ENCODE measurements at regions not wholly inside any gene's neighbourhood (a gene's known extent, or its start where the extent isn't known, plus 50 kb on each side); places are given as distances from the start of the nearest gene placed in this dataset.
"Not testable (repeated sequence)": the region's sequence is repeated elsewhere in the genome, so short reads cannot be mapped to it uniquely, and the experiment has no call there.

GRCh38 chr2:87547106-87547505, 200.8 kb upstream of the PLGLB2 start:
- TF ChIP-seq, protein P1, sequence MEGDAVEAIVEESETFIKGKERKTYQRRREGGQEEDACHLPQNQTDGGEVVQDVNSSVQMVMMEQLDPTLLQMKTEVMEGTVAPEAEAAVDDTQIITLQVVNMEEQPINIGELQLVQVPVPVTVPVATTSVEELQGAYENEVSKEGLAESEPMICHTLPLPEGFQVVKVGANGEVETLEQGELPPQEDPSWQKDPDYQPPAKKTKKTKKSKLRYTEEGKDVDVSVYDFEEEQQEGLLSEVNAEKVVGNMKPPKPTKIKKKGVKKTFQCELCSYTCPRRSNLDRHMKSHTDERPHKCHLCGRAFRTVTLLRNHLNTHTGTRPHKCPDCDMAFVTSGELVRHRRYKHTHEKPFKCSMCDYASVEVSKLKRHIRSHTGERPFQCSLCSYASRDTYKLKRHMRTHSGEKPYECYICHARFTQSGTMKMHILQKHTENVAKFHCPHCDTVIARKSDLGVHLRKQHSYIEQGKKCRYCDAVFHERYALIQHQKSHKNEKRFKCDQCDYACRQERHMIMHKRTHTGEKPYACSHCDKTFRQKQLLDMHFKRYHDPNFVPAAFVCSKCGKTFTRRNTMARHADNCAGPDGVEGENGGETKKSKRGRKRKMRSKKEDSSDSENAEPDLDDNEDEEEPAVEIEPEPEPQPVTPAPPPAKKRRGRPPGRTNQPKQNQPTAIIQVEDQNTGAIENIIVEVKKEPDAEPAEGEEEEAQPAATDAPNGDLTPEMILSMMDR (IDR thresholded peaks at IDR 0.05; ENCODE audit: low read depth, low read length, missing input control) = not testable (repeated sequence)
- TF ChIP-seq GABPA (IDR thresholded peaks at IDR 0.05 in 1 of 2, conservative IDR thresholded peaks at IDR 0.05 in 1 of 2); RAD21 (IDR thresholded peaks at IDR 0.05); TAF1 (conservative IDR thresholded peaks at IDR 0.05); ZBTB33 (IDR thresholded peaks at IDR 0.05); FOXA1 (IDR thresholded peaks at IDR 0.05); ATF3 (IDR thresholded peaks at IDR 0.05); EGR1 (IDR thresholded peaks at IDR 0.05; ENCODE audit: low read depth in 2 of 2); YY1 (IDR thresholded peaks at IDR 0.05); SP1 (IDR thresholded peaks at IDR 0.05); JUND (IDR thresholded peaks at IDR 0.05); HNF4G (IDR thresholded peaks at IDR 0.05); REST (IDR thresholded peaks at IDR 0.05): not testable (repeated sequence)
- TF ChIP-seq, protein P2, sequence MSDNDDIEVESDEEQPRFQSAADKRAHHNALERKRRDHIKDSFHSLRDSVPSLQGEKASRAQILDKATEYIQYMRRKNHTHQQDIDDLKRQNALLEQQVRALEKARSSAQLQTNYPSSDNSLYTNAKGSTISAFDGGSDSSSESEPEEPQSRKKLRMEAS (IDR thresholded peaks at IDR 0.05) = not testable (repeated sequence)
